ENCODE measurements at regions not wholly inside any gene's neighbourhood (a gene's known extent, or its start where the extent isn't known, plus 50 kb on each side); places are given as distances from the start of the nearest gene placed in this dataset.
"Not testable (repeated sequence)": the region's sequence is repeated elsewhere in the genome, so short reads cannot be mapped to it uniquely, and the experiment has no call there.

GRCh38 chr2:51265539-51265938 is 233.6 kb upstream of the NRXN1 start:
- no peaks in the 10 kb centered on the region for H3K36me3 Mint-ChIP-seq (ENCODE audit: low read depth)
- intact Hi-C loops (cut with DNase I, micrococcal nuclease): no loop called here

GRCh38 chr2:51263951-51264350 is 232.0 kb upstream of the NRXN1 start:
- POLR2A ChIA-PET: no interaction called here
- intact Hi-C loops (cut with DNase I, micrococcal nuclease): no loop called here
- no peaks in the 10 kb centered on the region for H3K27me3 Mint-ChIP-seq
- CTCF ChIA-PET: no interaction called here
- H3K4me3 Mint-ChIP-seq: no peak overlapping the region
- no peaks in the 10 kb centered on the region for H3K9me3 Mint-ChIP-seq (ENCODE audit: low read depth)
- H3K27ac Mint-ChIP-seq: no peak overlapping the region
- no peak for ATAC-seq
- no peaks in the 10 kb centered on the region for H3K36me3 Mint-ChIP-seq (ENCODE audit: low read depth)
- no peaks in the 10 kb centered on the region for H3K4me1 Mint-ChIP-seq
- DNase-seq: no peak

More at GRCh38 chr2:51265539-51265938, 233.6 kb upstream of the NRXN1 start:
- no peaks in the 10 kb centered on the region for H3K27me3 Mint-ChIP-seq
- DNase-seq (no peak), ATAC-seq (no peak)
- H3K4me3 Mint-ChIP-seq: no peak overlapping the region
- H3K27ac Mint-ChIP-seq: no peak overlapping the region
- ChIA-PET CTCF (no interaction called here), POLR2A (no interaction called here)
- H3K9me3 Mint-ChIP-seq (ENCODE audit: low read depth): no peaks in the 10 kb centered on the region
- no peaks in the 10 kb centered on the region for H3K4me1 Mint-ChIP-seq

- H3K27me3 Mint-ChIP-seq; H3K36me3 Mint-ChIP-seq (ENCODE audit: low read depth); H3K9me3 Mint-ChIP-seq (ENCODE audit: low read depth); POLR2A ChIA-PET; ATAC-seq; DNase-seq; H3K4me1 Mint-ChIP-seq; H3K4me3 Mint-ChIP-seq; CTCF ChIA-PET; H3K27ac Mint-ChIP-seq; intact Hi-C loops (cut with DNase I, micrococcal nuclease): not testable (repeated sequence)
These were observed 231.2 kb upstream of the NRXN1 start for GRCh38 chr2:51263101-51263500.

GRCh38 chr2:51258301-51258700 is 226.4 kb upstream of the NRXN1 start:
- no peak overlapping the region for H3K27ac Mint-ChIP-seq
- peaks cover 12% of the 10 kb centered on the region for H3K9me3 Mint-ChIP-seq (ENCODE audit: low read depth)
- no peaks in the 10 kb centered on the region for H3K27me3 Mint-ChIP-seq
- ChIA-PET POLR2A (no interaction called here), CTCF (no interaction called here)
- no peaks in the 10 kb centered on the region for H3K4me1 Mint-ChIP-seq
- no peak overlapping the region for H3K4me3 Mint-ChIP-seq
- no peak for DNase-seq
- intact Hi-C loops (cut with DNase I, micrococcal nuclease): no loop called here
- H3K36me3 Mint-ChIP-seq (ENCODE audit: low read depth): no peaks in the 10 kb centered on the region
- ATAC-seq: no peak

GRCh38 chr2:51256736-51257135 is 224.8 kb upstream of the NRXN1 start:
- CTCF ChIA-PET: no interaction called here
- no peaks in the 10 kb centered on the region for H3K27me3 Mint-ChIP-seq
- DNase-seq: no peak
- no peak overlapping the region for H3K4me3 Mint-ChIP-seq
- H3K4me1 Mint-ChIP-seq: no peaks in the 10 kb centered on the region
- no peaks in the 10 kb centered on the region for H3K36me3 Mint-ChIP-seq (ENCODE audit: low read depth)
- ATAC-seq: no peak
- no peak overlapping the region for H3K27ac Mint-ChIP-seq
- POLR2A ChIA-PET: no interaction called here
- peaks cover 14% of the 10 kb centered on the region for H3K9me3 Mint-ChIP-seq (ENCODE audit: low read depth)
- intact Hi-C loops (cut with DNase I, micrococcal nuclease): no loop called here

- intact Hi-C loops (cut with DNase I, micrococcal nuclease): no loop called here
- Mint-ChIP-seq H3K9me3 (ENCODE audit: low read depth) (peaks cover 9% of the 10 kb centered on the region), H3K4me1 (no peaks in the 10 kb centered on the region), H3K4me3 (no peak overlapping the region), H3K27me3 (no peaks in the 10 kb centered on the region), H3K36me3 (ENCODE audit: low read depth) (no peaks in the 10 kb centered on the region), H3K27ac (no peak overlapping the region)
- DNase-seq (no peak), ATAC-seq (no peak)
- ChIA-PET CTCF (no interaction called here), POLR2A (no interaction called here)
These were observed 219.4 kb upstream of the NRXN1 start for GRCh38 chr2:51251356-51251755.

GRCh38 chr2:51247252-51247805 is 215.4 kb upstream of the NRXN1 start:
- Mint-ChIP-seq H3K27me3 (no peaks in the 10 kb centered on the region), H3K27ac (no peak overlapping the region), H3K36me3 (ENCODE audit: low read depth) (no peaks in the 10 kb centered on the region), H3K4me1 (no peaks in the 10 kb centered on the region), H3K9me3 (ENCODE audit: low read depth) (no peaks in the 10 kb centered on the region), H3K4me3 (no peak overlapping the region)
- intact Hi-C loops (cut with DNase I, micrococcal nuclease): no loop called here
- ChIA-PET CTCF (interaction anchor here (1.2 kb wide), 1 partner anchor 16 kb away, joined by 3 read pairs; no protein-coding TSS in a partner anchor), POLR2A (no interaction called here)
- no peak for DNase-seq
- no peak for ATAC-seq

GRCh38 chr2:51243892-51244535 is 212.1 kb upstream of the NRXN1 start:
- peaks cover under 1% of the 10 kb centered on the region for H3K9me3 Mint-ChIP-seq (ENCODE audit: low read depth)

GRCh38 chr2:51237626-51238271 is 205.8 kb upstream of the NRXN1 start:
- peaks cover 8% of the 10 kb centered on the region for H3K9me3 Mint-ChIP-seq (ENCODE audit: low read depth)
- intact Hi-C loops (cut with DNase I, micrococcal nuclease): no loop called here
- POLR2A ChIA-PET: no interaction called here

More at GRCh38 chr2:51243892-51244535, 212.1 kb upstream of the NRXN1 start:
- ATAC-seq (no peak), DNase-seq (no peak)
- Mint-ChIP-seq H3K4me3 (no peak overlapping the region), H3K27me3 (no peaks in the 10 kb centered on the region), H3K27ac (no peak overlapping the region), H3K4me1 (no peaks in the 10 kb centered on the region), H3K36me3 (ENCODE audit: low read depth) (no peaks in the 10 kb centered on the region)
- intact Hi-C loops (cut with DNase I, micrococcal nuclease): no loop called here
- CTCF ChIA-PET: no interaction called here
- POLR2A ChIA-PET: no interaction called here

GRCh38 chr2:51232027-51232426 is 200.1 kb upstream of the NRXN1 start:
- ATAC-seq (no peak), DNase-seq (no peak)
- Mint-ChIP-seq H3K9me3 (ENCODE audit: low read depth) (peaks cover 10% of the 10 kb centered on the region), H3K36me3 (ENCODE audit: low read depth) (no peaks in the 10 kb centered on the region), H3K27ac (no peak overlapping the region), H3K4me1 (no peaks in the 10 kb centered on the region), H3K27me3 (no peaks in the 10 kb centered on the region), H3K4me3 (no peak overlapping the region)
- ChIA-PET POLR2A (no interaction called here), CTCF (interaction anchor here (1.0 kb wide), 1 partner anchor 15 kb away, joined by 3 read pairs; no protein-coding TSS in a partner anchor)
- intact Hi-C loops (cut with DNase I, micrococcal nuclease): no loop called here

More at GRCh38 chr2:51237626-51238271, 205.8 kb upstream of the NRXN1 start:
- Mint-ChIP-seq H3K4me1 (no peaks in the 10 kb centered on the region), H3K27ac (no peak overlapping the region), H3K27me3 (no peaks in the 10 kb centered on the region), H3K4me3 (no peak overlapping the region), H3K36me3 (ENCODE audit: low read depth) (no peaks in the 10 kb centered on the region)
- no peak for ATAC-seq
- CTCF ChIA-PET: interaction anchor here (0.7 kb wide), 1 partner anchor 14 kb away, joined by 3 read pairs; no protein-coding TSS in a partner anchor
- DNase-seq: no peak

GRCh38 chr2:51231071-51231470 is 199.1 kb upstream of the NRXN1 start:
- Mint-ChIP-seq H3K27me3 (no peaks in the 10 kb centered on the region), H3K9me3 (ENCODE audit: low read depth) (peaks cover 10% of the 10 kb centered on the region), H3K4me3 (no peak overlapping the region), H3K4me1 (no peaks in the 10 kb centered on the region), H3K27ac (no peak overlapping the region), H3K36me3 (ENCODE audit: low read depth) (no peaks in the 10 kb centered on the region)
- intact Hi-C loops (cut with DNase I, micrococcal nuclease): no loop called here
- POLR2A ChIA-PET: no interaction called here
- CTCF ChIA-PET: interaction anchor here (1.0 kb wide), 1 partner anchor 15 kb away, joined by 3 read pairs; no protein-coding TSS in a partner anchor
- ATAC-seq (no peak), DNase-seq (no peak)

GRCh38 chr2:51225377-51225776 is 193.4 kb upstream of the NRXN1 start:
- Mint-ChIP-seq H3K36me3 (ENCODE audit: low read depth) (no peaks in the 10 kb centered on the region), H3K4me3 (no peak overlapping the region), H3K27me3 (no peaks in the 10 kb centered on the region), H3K4me1 (no peaks in the 10 kb centered on the region), H3K9me3 (ENCODE audit: low read depth) (peaks cover 2% of the 10 kb centered on the region), H3K27ac (no peak overlapping the region)
- DNase-seq (no peak), ATAC-seq (no peak)
- CTCF ChIA-PET: no interaction called here
- POLR2A ChIA-PET: no interaction called here
- intact Hi-C loops (cut with DNase I, micrococcal nuclease): no loop called here

Measured in activated CD4-positive, alpha-beta T cell treated with anti-CD3 and anti-CD28 coated beads for 36 hours (primary cell).